Brain microvascular endothelial cell (primary cell): ENCODE measurements at regions not wholly inside any gene's neighbourhood (a gene's known extent, or its start where the extent isn't known, plus 50 kb on each side); places are given as distances from the start of the nearest gene placed in this dataset.

Source experiments
- DNase-seq: peaks from one replicate; pipeline ENCODE4 v3.0.0-alpha.2; 2020
- H3K27ac ChIP-seq: fragments of 250-450 bp; sonication (Bioruptor Pico); 2 replicates; pipeline ENCODE4 v1.5.1; 2020; ENCODE audit warnings: mild to moderate bottlenecking, moderate library complexity
- H3K27me3 ChIP-seq: fragments of 250-450 bp; sonication (Bioruptor Pico); replicated peaks from 2 replicates; pipeline ENCODE4 v1.5.1; 2020; ENCODE audit warnings: mild to moderate bottlenecking
- H3K36me3 ChIP-seq: fragments of 250-450 bp; sonication (Bioruptor Pico); replicated peaks from 2 replicates; pipeline ENCODE4 v1.5.1; 2020; ENCODE audit warnings: mild to moderate bottlenecking
- H3K4me3 ChIP-seq: 2 replicates; pipeline ENCODE4 v1.5.1; 2011; ENCODE audit warnings: low read depth, mild to moderate bottlenecking, control low read depth, low read length, moderate library complexity
- in situ Hi-C: cut with HindIII; loops from 2 replicates; pipeline ENCODE4 v1.10.0; 2017; ENCODE audit warnings: low sequenced_read_pairs, low pct_ligation_motif_present
- TF ChIP-seq, protein P1 (sequence below): IDR thresholded peaks from 2 replicates; pipeline ENCODE4 v1.5.1; 2011; ENCODE audit warnings: low read depth, mild to moderate bottlenecking, moderate library complexity, low read length, control low read depth, inconsistent platforms; ENCODE audit errors: missing control alignments

DNA sequence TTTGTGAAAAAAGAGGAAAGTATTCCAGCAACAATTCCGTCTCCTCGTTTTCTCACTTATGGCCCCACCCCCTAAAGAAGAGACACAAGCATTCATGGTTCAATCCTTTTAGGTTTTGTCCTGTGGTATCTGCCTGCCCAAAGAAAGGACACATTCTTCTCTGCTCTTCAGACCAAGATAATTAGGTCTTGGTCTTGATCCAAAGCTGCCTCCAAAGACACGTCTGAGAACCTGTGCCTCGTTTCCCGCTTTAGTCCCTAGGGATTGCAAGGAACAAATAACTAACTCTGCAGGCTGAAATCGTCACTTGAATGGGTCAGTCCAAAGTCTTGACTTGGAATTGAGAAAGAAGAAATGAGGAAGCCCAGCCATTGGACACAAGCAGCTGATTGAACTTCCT, 202.7 kb upstream of the FAR2 start:
- Histone ChIP-seq H3K4me3 (no peak overlapping the region), H3K36me3 (no peaks in the 10 kb centered on the region), H3K27me3 (no peaks in the 10 kb centered on the region), H3K27ac (no peak overlapping the region)
- in situ Hi-C loops, result no loop called here
- TF ChIP-seq, protein P1, sequence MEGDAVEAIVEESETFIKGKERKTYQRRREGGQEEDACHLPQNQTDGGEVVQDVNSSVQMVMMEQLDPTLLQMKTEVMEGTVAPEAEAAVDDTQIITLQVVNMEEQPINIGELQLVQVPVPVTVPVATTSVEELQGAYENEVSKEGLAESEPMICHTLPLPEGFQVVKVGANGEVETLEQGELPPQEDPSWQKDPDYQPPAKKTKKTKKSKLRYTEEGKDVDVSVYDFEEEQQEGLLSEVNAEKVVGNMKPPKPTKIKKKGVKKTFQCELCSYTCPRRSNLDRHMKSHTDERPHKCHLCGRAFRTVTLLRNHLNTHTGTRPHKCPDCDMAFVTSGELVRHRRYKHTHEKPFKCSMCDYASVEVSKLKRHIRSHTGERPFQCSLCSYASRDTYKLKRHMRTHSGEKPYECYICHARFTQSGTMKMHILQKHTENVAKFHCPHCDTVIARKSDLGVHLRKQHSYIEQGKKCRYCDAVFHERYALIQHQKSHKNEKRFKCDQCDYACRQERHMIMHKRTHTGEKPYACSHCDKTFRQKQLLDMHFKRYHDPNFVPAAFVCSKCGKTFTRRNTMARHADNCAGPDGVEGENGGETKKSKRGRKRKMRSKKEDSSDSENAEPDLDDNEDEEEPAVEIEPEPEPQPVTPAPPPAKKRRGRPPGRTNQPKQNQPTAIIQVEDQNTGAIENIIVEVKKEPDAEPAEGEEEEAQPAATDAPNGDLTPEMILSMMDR, result no peak
- DNase-seq, result no peak

DNA sequence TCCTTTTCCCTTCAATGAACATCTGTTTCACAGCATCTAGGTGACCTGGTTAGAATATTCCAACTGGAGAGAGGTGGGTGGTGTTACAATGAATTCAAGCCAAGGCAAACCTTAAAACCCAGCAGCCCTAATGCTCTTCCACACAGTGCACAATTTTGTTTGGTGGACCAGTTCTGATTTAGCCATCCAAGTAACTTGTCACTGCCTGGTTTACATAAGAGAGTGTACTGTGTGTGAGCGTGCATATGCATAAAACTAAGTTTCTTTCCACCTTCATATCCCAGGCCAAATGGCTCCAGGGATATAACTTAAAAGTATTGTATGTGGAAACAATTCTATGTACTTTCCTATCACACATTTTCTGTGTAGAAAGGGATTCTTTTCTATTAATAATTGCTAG, 200.4 kb upstream of the FAR2 start:
- H3K27me3 ChIP-seq, result no peaks in the 10 kb centered on the region
- TF ChIP-seq, protein P1, result no peak
- no peak overlapping the region for H3K27ac ChIP-seq
- no peaks in the 10 kb centered on the region for H3K36me3 ChIP-seq
- H3K4me3 ChIP-seq, result no peak overlapping the region
- in situ Hi-C loops, result no loop called here
- no peak for DNase-seq

DNA sequence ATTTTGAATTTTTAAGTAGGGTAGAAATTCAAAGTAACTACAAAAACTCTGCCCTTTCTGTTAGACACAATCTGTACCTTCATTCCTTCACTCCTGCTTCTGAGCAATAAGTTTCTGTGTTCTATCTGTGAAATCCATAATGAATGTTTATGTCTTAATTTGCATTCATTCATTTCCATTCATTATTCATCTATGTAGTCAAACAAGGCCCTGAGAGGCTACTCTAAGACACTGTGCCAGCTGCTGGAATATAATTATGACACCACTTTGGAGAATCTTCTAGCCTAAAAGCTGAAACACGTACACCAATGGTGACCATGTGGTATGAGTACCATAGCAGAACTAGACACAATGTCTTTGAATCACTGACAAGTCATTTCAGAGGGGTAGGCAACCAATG, 199.9 kb upstream of the FAR2 start:
- in situ Hi-C loops, result no loop called here
- H3K36me3 ChIP-seq, result no peaks in the 10 kb centered on the region
- DNase-seq, result no peak

DNA sequence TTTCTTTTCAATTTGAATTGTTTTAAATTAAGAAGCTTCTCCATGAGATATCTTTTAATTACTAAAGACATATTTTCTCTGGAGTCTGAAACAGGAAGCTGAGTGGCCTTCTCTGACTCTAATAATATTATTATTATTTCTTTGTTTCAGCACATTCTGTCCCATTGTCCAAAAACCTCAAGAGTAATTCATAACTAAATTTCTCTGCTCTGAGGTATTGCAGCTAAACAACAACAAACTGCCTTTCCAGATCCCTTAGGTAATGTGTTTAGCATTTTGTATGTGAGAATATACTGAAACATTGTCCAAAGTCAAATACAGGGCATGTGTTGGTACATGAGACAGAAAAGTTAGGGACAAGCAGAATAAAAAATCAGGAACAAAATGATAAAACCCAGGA, 199.0 kb upstream of the FAR2 start:
- Histone ChIP-seq H3K36me3 (no peaks in the 10 kb centered on the region), H3K4me3 (no peak overlapping the region), H3K27me3 (no peaks in the 10 kb centered on the region), H3K27ac (no peak overlapping the region)
- TF ChIP-seq, protein P1, result no peak
- in situ Hi-C loops, result no loop called here
- DNase-seq, result no peak

More for the DNA sequence above, 199.9 kb upstream of the FAR2 start:
- TF ChIP-seq, protein P1, result no peak
- Histone ChIP-seq H3K27ac (no peak overlapping the region), H3K4me3 (no peak overlapping the region), H3K27me3 (no peaks in the 10 kb centered on the region)

DNA sequence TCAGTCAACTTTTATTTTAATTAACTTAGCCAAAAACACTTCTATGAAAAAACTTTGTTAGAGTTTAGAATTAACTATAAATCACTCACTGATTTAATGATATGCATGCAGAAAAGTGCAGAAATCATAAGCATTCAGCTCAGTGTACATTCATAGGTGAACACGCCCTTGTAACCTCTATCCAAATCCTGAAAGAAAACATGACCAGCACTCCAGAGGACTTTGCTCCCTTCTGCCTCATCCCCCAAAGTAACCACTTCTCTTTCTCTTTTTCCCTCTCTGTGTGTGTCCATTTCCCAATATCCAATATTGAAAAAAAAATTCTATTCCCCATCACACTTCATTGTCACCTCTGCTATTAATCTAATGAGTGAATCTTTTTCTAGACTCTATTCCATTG, 197.1 kb upstream of the FAR2 start:
- no peaks in the 10 kb centered on the region for H3K36me3 ChIP-seq
- H3K4me3 ChIP-seq, result no peak overlapping the region
- no peaks in the 10 kb centered on the region for H3K27me3 ChIP-seq
- no peak overlapping the region for H3K27ac ChIP-seq
- in situ Hi-C loops, result no loop called here
- TF ChIP-seq, protein P1, result no peak
- no peak for DNase-seq

DNA sequence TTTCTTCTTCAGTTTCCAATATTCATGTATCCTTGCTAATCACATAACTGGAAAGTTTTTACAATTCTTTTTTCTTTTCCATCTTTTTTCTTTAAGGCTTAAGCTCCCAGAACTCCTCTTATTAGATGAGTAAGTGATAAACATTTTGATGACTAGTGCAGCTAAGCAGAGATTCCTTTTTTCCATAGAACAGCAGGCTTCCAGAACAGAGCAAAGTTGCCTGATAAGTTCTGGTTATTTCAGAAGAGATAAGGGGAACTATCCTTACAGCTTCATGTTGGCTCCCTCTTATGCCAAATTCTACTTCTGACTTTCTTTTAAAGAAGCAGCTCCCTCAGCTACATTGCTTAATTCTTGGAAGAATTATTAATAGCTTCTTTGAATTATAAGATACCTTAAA, 194.7 kb upstream of the FAR2 start:
- in situ Hi-C loops, result no loop called here
- H3K4me3 ChIP-seq, result no peak overlapping the region
- TF ChIP-seq, protein P1, result no peak
- peak; percentile 25 for DNase-seq
- no peak overlapping the region for H3K27ac ChIP-seq
- no peaks in the 10 kb centered on the region for H3K27me3 ChIP-seq
- H3K36me3 ChIP-seq, result no peaks in the 10 kb centered on the region
